ENCODE measurements at regions not wholly inside any gene's neighbourhood (a gene's known extent, or its start where the extent isn't known, plus 50 kb on each side); places are given as distances from the start of the nearest gene placed in this dataset.
"Not testable (repeated sequence)": the region's sequence is repeated elsewhere in the genome, so short reads cannot be mapped to it uniquely, and the experiment has no call there.

GRCh38 chr14:106006043-106006442 lies 479.7 kb downstream of the TMEM121 start:
- TF ChIP-seq CTCF (conservative IDR thresholded peaks at IDR 0.05; ENCODE audit: low read depth, low read length): 0 out of 2 replicates have a peak, but pooled peaks have one; percentile 22

GRCh38 chr14:106006716-106007115 lies 480.3 kb downstream of the TMEM121 start:
- H3K36me3 ChIP-seq (ENCODE audit: insufficient read depth); H3K79me2 ChIP-seq (ENCODE audit: insufficient read depth, low read depth); H2AFZ ChIP-seq (ENCODE audit: low read depth); H3K4me2 ChIP-seq; H3K4me1 ChIP-seq (ENCODE audit: low read depth, poor library complexity, severe bottlenecking); H4K20me1 ChIP-seq (ENCODE audit: insufficient read depth); H3K27ac ChIP-seq; H3K4me3 ChIP-seq (IDR thresholded peaks at IDR 0.05; ENCODE audit: insufficient read depth, low read depth, low read length); H3K27me3 ChIP-seq (ENCODE audit: insufficient read depth, low read depth); H3K9ac ChIP-seq: not testable (repeated sequence)

More at GRCh38 chr14:106006043-106006442, 479.7 kb downstream of the TMEM121 start:
- not testable (repeated sequence) for H3K36me3 ChIP-seq (ENCODE audit: insufficient read depth); H3K79me2 ChIP-seq (ENCODE audit: insufficient read depth, low read depth); H3K4me2 ChIP-seq; H3K9ac ChIP-seq; H3K27ac ChIP-seq; H3K27me3 ChIP-seq (ENCODE audit: insufficient read depth, low read depth); H3K4me3 ChIP-seq (IDR thresholded peaks at IDR 0.05; ENCODE audit: insufficient read depth, low read depth, low read length); H2AFZ ChIP-seq (ENCODE audit: low read depth); H4K20me1 ChIP-seq (ENCODE audit: insufficient read depth); H3K4me1 ChIP-seq (ENCODE audit: low read depth, poor library complexity, severe bottlenecking)

- no peak overlapping the region for H3K4me2 ChIP-seq
These were observed 484.4 kb downstream of the TMEM121 start for GRCh38 chr14:106010783-106011182.

GRCh38 chr14:106011631-106012360 lies 485.4 kb downstream of the TMEM121 start:
- H3K36me3 ChIP-seq (ENCODE audit: insufficient read depth); H3K79me2 ChIP-seq (ENCODE audit: insufficient read depth, low read depth); H3K27me3 ChIP-seq (ENCODE audit: insufficient read depth, low read depth); H3K27ac ChIP-seq; H3K4me1 ChIP-seq (ENCODE audit: low read depth, poor library complexity, severe bottlenecking); H2AFZ ChIP-seq (ENCODE audit: low read depth); H4K20me1 ChIP-seq (ENCODE audit: insufficient read depth); H3K9ac ChIP-seq; H3K4me3 ChIP-seq (IDR thresholded peaks at IDR 0.05; ENCODE audit: insufficient read depth, low read depth, low read length); H3K4me2 ChIP-seq: not testable (repeated sequence)
- 0 out of 2 replicates have a peak, but pooled peaks have one; percentile 18 for TF ChIP-seq CTCF (conservative IDR thresholded peaks at IDR 0.05; ENCODE audit: low read depth, low read length)

More at GRCh38 chr14:106010783-106011182, 484.4 kb downstream of the TMEM121 start:
- H3K9ac ChIP-seq: no peak overlapping the region
- H3K27me3 ChIP-seq (ENCODE audit: insufficient read depth, low read depth): no peaks in the 10 kb centered on the region
- no peaks in the 10 kb centered on the region for H4K20me1 ChIP-seq (ENCODE audit: insufficient read depth)
- H2AFZ ChIP-seq (ENCODE audit: low read depth): no peak overlapping the region
- no peaks in the 10 kb centered on the region for H3K36me3 ChIP-seq (ENCODE audit: insufficient read depth)
- peaks cover 5% of the 10 kb centered on the region for H3K4me1 ChIP-seq (ENCODE audit: low read depth, poor library complexity, severe bottlenecking)
- no peak overlapping the region for H3K27ac ChIP-seq
- no peak for TF ChIP-seq CTCF (conservative IDR thresholded peaks at IDR 0.05; ENCODE audit: low read depth, low read length)
- no peaks in the 10 kb centered on the region for H3K79me2 ChIP-seq (ENCODE audit: insufficient read depth, low read depth)
- H3K4me3 ChIP-seq (IDR thresholded peaks at IDR 0.05; ENCODE audit: insufficient read depth, low read depth, low read length): no peak overlapping the region

GRCh38 chr14:106012361-106012725 lies 486.0 kb downstream of the TMEM121 start:
- not testable (repeated sequence) for H2AFZ ChIP-seq (ENCODE audit: low read depth); H3K4me1 ChIP-seq (ENCODE audit: low read depth, poor library complexity, severe bottlenecking); H3K79me2 ChIP-seq (ENCODE audit: insufficient read depth, low read depth); H3K27me3 ChIP-seq (ENCODE audit: insufficient read depth, low read depth); H3K36me3 ChIP-seq (ENCODE audit: insufficient read depth); H3K9ac ChIP-seq; H3K4me3 ChIP-seq (IDR thresholded peaks at IDR 0.05; ENCODE audit: insufficient read depth, low read depth, low read length); H4K20me1 ChIP-seq (ENCODE audit: insufficient read depth); H3K27ac ChIP-seq; H3K4me2 ChIP-seq
